A673 (cell line): ENCODE measurements at regions not wholly inside any gene's neighbourhood (a gene's known extent, or its start where the extent isn't known, plus 50 kb on each side); places are given as distances from the start of the nearest gene placed in this dataset.
"Not testable (repeated sequence)": the region's sequence is repeated elsewhere in the genome, so short reads cannot be mapped to it uniquely, and the experiment has no call there.

Experiments
- BruUV-seq: library from RNA; stranded (reverse); fragments of 400-500 nt; replicated peaks from 2 replicates; lab custom pipeline; 2021; lab: Mats Ljungman, UMichigan
- CTCF ChIA-PET: fragments of 300-600 bp; sonication (Branson Sonifier 250); formaldehyde crosslinking; loops from one replicate; lab custom pipeline; 2022; ENCODE audit warnings: antibody characterized with exemption; lab: Charles Lee
- POLR2A ChIA-PET: fragments of 300-600 bp; sonication (Branson Sonifier 250); formaldehyde crosslinking; loops from one replicate; lab custom pipeline; 2022; ENCODE audit warnings: antibody characterized with exemption; ENCODE audit not compliant: low non-redundant PET; lab: Charles Lee
- DNase-seq: peaks from one replicate; pipeline ENCODE4 v3.0.0-alpha.2; 2015; ENCODE audit warnings: low spot score
- H3K27ac ChIP-seq: fragments of 200-600 bp; sonication (generic); 2 replicates; pipeline ENCODE4 v1.5.1; 2016; ENCODE audit warnings: mixed run types, low read depth, mild to moderate bottlenecking, mixed read lengths, antibody characterized with exemption, low read length; ENCODE audit not compliant: poor library complexity, severe bottlenecking
- H3K27me3 ChIP-seq: fragments of 200-600 bp; sonication (generic); replicated peaks from 2 replicates; pipeline ENCODE4 v1.6.1; 2017; ENCODE audit warnings: mixed run types, low read depth, mild to moderate bottlenecking, mixed read lengths, antibody characterized with exemption, low read length; ENCODE audit not compliant: insufficient read depth, poor library complexity
- H3K36me3 ChIP-seq: fragments of 200-600 bp; sonication (generic); 2 replicates; pipeline ENCODE4 v1.6.1; 2016; ENCODE audit warnings: mixed run types, mild to moderate bottlenecking, mixed read lengths, antibody characterized with exemption, low read length; ENCODE audit not compliant: insufficient read depth, poor library complexity, severe bottlenecking
- H3K4me1 ChIP-seq: fragments of 200-600 bp; sonication (generic); 2 replicates; pipeline ENCODE4 v1.6.1; 2017; ENCODE audit warnings: mixed run types, mild to moderate bottlenecking, mixed read lengths, antibody characterized with exemption, low read length; ENCODE audit not compliant: insufficient read depth, poor library complexity, severe bottlenecking
- H3K4me3 ChIP-seq: fragments of 200-600 bp; sonication (generic); 2 replicates; pipeline ENCODE4 v1.5.1; 2016; ENCODE audit warnings: low read depth, mixed run types, mild to moderate bottlenecking, mixed read lengths, low read length; ENCODE audit not compliant: poor library complexity, severe bottlenecking
- H3K9me3 ChIP-seq: fragments of 200-600 bp; sonication (generic); 2 replicates; pipeline ENCODE4 v1.6.1; 2016; ENCODE audit warnings: mixed run types, low read depth, mild to moderate bottlenecking, mixed read lengths, antibody characterized with exemption, low read length; ENCODE audit not compliant: poor library complexity, severe bottlenecking
- EZH2 ChIP-seq: fragments of 200-600 bp; sonication (generic); IDR thresholded peaks from 2 replicates; pipeline ENCODE4 v1.6.1; 2017; ENCODE audit warnings: borderline replicate concordance, low read depth, mild to moderate bottlenecking, mixed read lengths, antibody characterized with exemption, low read length; ENCODE audit not compliant: poor library complexity, severe bottlenecking
- intact Hi-C: fragments of 100-400 bp; cut with micrococcal nuclease; formaldehyde crosslinking; loops from one replicate; pipeline ENCODE4 v1.10.0; 2022; ENCODE audit not compliant: unreplicated experiment
- TF ChIP-seq, protein P1 (sequence below): fragments of 300-800, 200-600 bp; sonication (generic); conservative IDR thresholded peaks from 2 replicates; pipeline ENCODE4 v1.5.1; 2017; ENCODE audit warnings: low read depth, mild to moderate bottlenecking, antibody characterized with exemption, low read length, moderate library complexity, mixed read lengths

DNA sequence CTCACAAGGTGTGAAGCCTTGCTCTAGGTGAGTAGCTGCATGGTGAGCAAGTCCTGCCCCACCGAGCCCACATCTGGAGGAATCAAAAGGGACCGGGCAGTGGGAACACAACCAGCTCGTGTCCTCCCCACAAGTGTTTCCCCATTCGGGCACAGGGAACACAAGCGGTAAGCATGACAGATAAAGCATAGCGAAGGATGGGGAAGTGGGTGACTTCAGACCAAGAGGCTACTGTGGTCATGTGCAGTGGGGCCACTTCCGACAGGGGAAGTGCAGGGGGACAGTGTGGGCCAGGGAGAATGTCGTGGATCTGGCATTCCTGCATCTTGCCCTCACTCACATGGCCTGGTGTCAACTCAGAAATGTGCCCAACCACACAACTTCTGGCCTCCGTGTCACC, 306.2 kb downstream of the FAM72C start:
- no peaks in the 10 kb centered on the region for H3K9me3 ChIP-seq

DNA sequence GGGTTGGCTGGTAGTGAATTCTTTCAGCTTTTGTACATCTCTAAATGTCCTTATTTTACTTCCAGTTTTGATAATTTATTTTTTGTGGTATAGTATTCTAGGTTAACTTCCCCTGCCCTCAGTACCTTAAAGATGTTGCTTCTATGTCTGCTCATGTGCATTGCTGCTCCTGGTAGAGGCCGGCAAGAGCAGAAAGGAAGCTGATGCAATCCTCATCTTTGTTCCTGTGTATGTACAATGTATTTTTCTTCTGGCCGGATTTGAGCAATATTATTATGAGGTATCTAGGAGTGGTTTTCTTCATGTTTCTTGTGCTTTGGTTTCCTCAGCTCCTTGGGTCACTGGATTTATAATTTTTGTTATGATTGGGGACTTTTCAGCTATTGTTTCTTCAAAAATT, 308.7 kb downstream of the FAM72C start:
- H3K9me3 ChIP-seq = not testable (repeated sequence)

More for the DNA sequence above, 306.2 kb downstream of the FAM72C start:
- POLR2A ChIA-PET = no interaction called here
- no peak for TF ChIP-seq EZH2
- TF ChIP-seq, protein P1, sequence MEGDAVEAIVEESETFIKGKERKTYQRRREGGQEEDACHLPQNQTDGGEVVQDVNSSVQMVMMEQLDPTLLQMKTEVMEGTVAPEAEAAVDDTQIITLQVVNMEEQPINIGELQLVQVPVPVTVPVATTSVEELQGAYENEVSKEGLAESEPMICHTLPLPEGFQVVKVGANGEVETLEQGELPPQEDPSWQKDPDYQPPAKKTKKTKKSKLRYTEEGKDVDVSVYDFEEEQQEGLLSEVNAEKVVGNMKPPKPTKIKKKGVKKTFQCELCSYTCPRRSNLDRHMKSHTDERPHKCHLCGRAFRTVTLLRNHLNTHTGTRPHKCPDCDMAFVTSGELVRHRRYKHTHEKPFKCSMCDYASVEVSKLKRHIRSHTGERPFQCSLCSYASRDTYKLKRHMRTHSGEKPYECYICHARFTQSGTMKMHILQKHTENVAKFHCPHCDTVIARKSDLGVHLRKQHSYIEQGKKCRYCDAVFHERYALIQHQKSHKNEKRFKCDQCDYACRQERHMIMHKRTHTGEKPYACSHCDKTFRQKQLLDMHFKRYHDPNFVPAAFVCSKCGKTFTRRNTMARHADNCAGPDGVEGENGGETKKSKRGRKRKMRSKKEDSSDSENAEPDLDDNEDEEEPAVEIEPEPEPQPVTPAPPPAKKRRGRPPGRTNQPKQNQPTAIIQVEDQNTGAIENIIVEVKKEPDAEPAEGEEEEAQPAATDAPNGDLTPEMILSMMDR = no peak
- H3K4me3 ChIP-seq = no peak overlapping the region
- no peak overlapping the region for H3K27ac ChIP-seq
- no TSS peak for BruUV-seq
- DNase-seq = no peak
- CTCF ChIA-PET = no interaction called here
- intact Hi-C loops = no loop called here
- no peaks in the 10 kb centered on the region for H3K4me1 ChIP-seq
- H3K36me3 ChIP-seq = no peaks in the 10 kb centered on the region
- H3K27me3 ChIP-seq = peaks cover 97% of the 10 kb centered on the region

DNA sequence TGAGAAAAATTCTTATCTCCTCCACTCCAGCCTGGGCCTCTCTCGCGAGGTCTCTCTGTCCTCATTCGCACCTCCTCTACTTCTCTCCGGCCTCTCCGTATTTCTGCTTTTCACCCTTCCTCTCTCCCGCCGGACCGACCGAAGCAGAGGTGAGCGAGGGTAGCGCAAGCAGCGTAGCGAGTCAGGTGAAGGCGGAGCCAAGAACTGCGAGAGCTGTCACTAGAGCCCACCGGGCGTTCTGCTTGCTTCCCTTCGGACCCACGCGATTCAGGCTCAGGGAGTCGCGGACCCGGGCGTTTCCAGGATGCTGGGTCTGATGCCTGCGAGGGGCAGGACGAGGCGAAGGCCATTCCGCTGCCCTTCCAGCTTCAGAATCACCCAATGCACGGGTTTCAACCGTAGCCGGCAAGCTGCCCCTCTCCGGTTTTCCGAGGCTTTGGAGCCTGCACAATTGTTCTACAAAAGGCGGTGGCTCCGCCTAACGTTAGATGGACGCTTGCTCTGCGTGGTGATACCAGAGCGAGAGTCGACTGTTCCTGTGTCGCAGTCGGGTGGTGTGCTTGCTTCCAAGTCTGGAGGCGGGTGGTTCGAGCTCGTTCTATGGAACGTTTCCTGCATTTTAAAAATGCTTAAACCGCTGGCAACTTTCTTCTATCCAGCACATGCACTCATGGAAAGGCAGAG, 310.2 kb downstream of the FAM72C start:
- peak; percentile 25 for DNase-seq
- ChIA-PET CTCF (no interaction called here), POLR2A (no interaction called here)
- Histone ChIP-seq H3K4me1 (no peaks in the 10 kb centered on the region), H3K36me3 (no peaks in the 10 kb centered on the region), H3K4me3 (no peak overlapping the region), H3K27ac (no peak overlapping the region), H3K9me3 (no peaks in the 10 kb centered on the region), H3K27me3 (peaks cover 69% of the 10 kb centered on the region)
- TF ChIP-seq, protein P1 = no peak
- TF ChIP-seq EZH2 = peak; percentile 60
- no TSS peak for BruUV-seq
- intact Hi-C loops = no loop called here

More for the DNA sequence above, 308.7 kb downstream of the FAM72C start:
- DNase-seq, H3K4me3 ChIP-seq, BruUV-seq, POLR2A ChIA-PET, H3K4me1 ChIP-seq, intact Hi-C loops, H3K36me3 ChIP-seq, CTCF ChIA-PET, H3K27ac ChIP-seq: not testable (repeated sequence)
- H3K27me3 ChIP-seq = peaks cover 84% of the 10 kb centered on the region
